Vagina (tissue), 2 donors: ENCODE measurements at regions not wholly inside any gene's neighbourhood (a gene's known extent, or its start where the extent isn't known, plus 50 kb on each side); places are given as distances from the start of the nearest gene placed in this dataset.

Experiments used
- DNase-seq, 2 donors: peaks; one replicate each; pipeline ENCODE4 v3.0.0-alpha.2; 2017; ENCODE audit errors: extremely low spot score in 2 of 2
- H3K27ac ChIP-seq: fragments of 200-600 bp; sonication (generic); one replicate; pipeline ENCODE4 v1.5.1; 2019
- H3K27me3 ChIP-seq: fragments of 200-600 bp; sonication (generic); one replicate; pipeline ENCODE4 v1.5.1; 2019
- H3K36me3 ChIP-seq, 2 donors: fragments of 200-600 bp; sonication (generic); one replicate each; pipeline ENCODE4 v1.5.1; 2017 to 2019
- H3K4me1 ChIP-seq: fragments of 200-600 bp; sonication (generic); one replicate; pipeline ENCODE4 v1.5.1; 2019
- H3K4me3 ChIP-seq, 2 donors: fragments of 200-600 bp; sonication (generic); 1 replicate in 1 of 2; 2 replicates in 1 of 2; pipeline ENCODE4 v1.5.1; 2016 to 2019
- H3K9me3 ChIP-seq: fragments of 200-600 bp; sonication (generic); one replicate; pipeline ENCODE4 v1.5.1; 2019
- CTCF ChIP-seq, 3 experiments: fragments of 450-650 bp in 2 of 3; fragments of 200-600 bp in 1 of 3; sonication (generic) in 1 of 3; IDR thresholded peaks; one replicate each; pipeline ENCODE4 v1.5.1; 2017 to 2019; ENCODE audit warnings: antibody characterized with exemption in 3 of 3, mild to moderate bottlenecking in 2 of 3, moderate library complexity in 2 of 3
- POLR2A ChIP-seq, 2 donors: fragments of 450-650 bp; IDR thresholded peaks; one replicate each; pipeline ENCODE4 v1.6.1; 2017; ENCODE audit warnings: antibody characterized with exemption in 2 of 2, mild to moderate bottlenecking in 2 of 2, moderate library complexity in 2 of 2
- POLR2AphosphoS5 ChIP-seq, 2 donors: sonication (generic); formaldehyde crosslinking; IDR thresholded peaks; one replicate each; pipeline ENCODE4 v1.9.0; 2017; ENCODE audit warnings: antibody characterized with exemption in 2 of 2, mild to moderate bottlenecking in 2 of 2, low read depth in 1 of 2; ENCODE audit not compliant: insufficient read depth in 1 of 2
- intact Hi-C: fragments of 100-400 bp; cut with DNase I; formaldehyde crosslinking; loops from one replicate; pipeline ENCODE4 v1.15.1; 2023

- H3K27ac ChIP-seq, result no peak overlapping the region
- no peaks in the 10 kb centered on the region for H3K27me3 ChIP-seq
- no peaks in the 10 kb centered on the region for H3K9me3 ChIP-seq
- no peak for DNase-seq
- intact Hi-C loops, result no loop called here
- H3K4me3 ChIP-seq, result no peak overlapping the region
- no peaks in the 10 kb centered on the region for H3K4me1 ChIP-seq
- H3K36me3 ChIP-seq, result no peaks in the 10 kb centered on the region
- no peak for TF ChIP-seq POLR2A (IDR thresholded peaks at IDR 0.05)
- TF ChIP-seq POLR2AphosphoS5 (IDR thresholded peaks at IDR 0.05; ENCODE audit: insufficient read depth in 1 of 2, low read depth in 1 of 2), result no peak
- TF ChIP-seq CTCF (IDR thresholded peaks at IDR 0.05), result no peak
These were observed 142.3 kb upstream of the CPNE8 start for GRCh38 chr12:39047539-39048262.

GRCh38 chr12:39044754-39045153, 139.4 kb upstream of the CPNE8 start:
- H3K36me3 ChIP-seq, result no peaks in the 10 kb centered on the region
- no peak for DNase-seq
- H3K4me3 ChIP-seq, result no peak overlapping the region
- no peaks in the 10 kb centered on the region for H3K9me3 ChIP-seq
- no peak overlapping the region for H3K27ac ChIP-seq
- no peaks in the 10 kb centered on the region for H3K4me1 ChIP-seq
- intact Hi-C loops, result no loop called here
- TF ChIP-seq CTCF (IDR thresholded peaks at IDR 0.05) (no peak), POLR2AphosphoS5 (IDR thresholded peaks at IDR 0.05; ENCODE audit: insufficient read depth in 1 of 2, low read depth in 1 of 2) (no peak), POLR2A (IDR thresholded peaks at IDR 0.05) (no peak)
- H3K27me3 ChIP-seq, result no peaks in the 10 kb centered on the region

- Histone ChIP-seq H3K36me3 (no peaks in the 10 kb centered on the region), H3K4me3 (no peak overlapping the region), H3K27ac (no peak overlapping the region), H3K27me3 (no peaks in the 10 kb centered on the region), H3K4me1 (no peaks in the 10 kb centered on the region), H3K9me3 (no peaks in the 10 kb centered on the region)
- intact Hi-C loops, result no loop called here
- TF ChIP-seq POLR2AphosphoS5 (IDR thresholded peaks at IDR 0.05; ENCODE audit: insufficient read depth in 1 of 2, low read depth in 1 of 2) (no peak), CTCF (IDR thresholded peaks at IDR 0.05) (no peak), POLR2A (IDR thresholded peaks at IDR 0.05) (no peak)
- DNase-seq, result no peak
These were observed 138.0 kb upstream of the CPNE8 start for GRCh38 chr12:39043424-39043822.

- Histone ChIP-seq H3K36me3 (no peaks in the 10 kb centered on the region), H3K9me3 (no peaks in the 10 kb centered on the region), H3K27me3 (no peaks in the 10 kb centered on the region), H3K4me3 (no peak overlapping the region), H3K27ac (no peak overlapping the region), H3K4me1 (no peaks in the 10 kb centered on the region)
- TF ChIP-seq CTCF (IDR thresholded peaks at IDR 0.05) (no peak), POLR2AphosphoS5 (IDR thresholded peaks at IDR 0.05; ENCODE audit: insufficient read depth in 1 of 2, low read depth in 1 of 2) (no peak), POLR2A (IDR thresholded peaks at IDR 0.05) (no peak)
- no peak for DNase-seq
- intact Hi-C loops, result no loop called here
These were observed 134.9 kb upstream of the CPNE8 start for GRCh38 chr12:39040275-39040674.

GRCh38 chr12:39037115-39037514, 131.7 kb upstream of the CPNE8 start:
- Histone ChIP-seq H3K4me3 (no peak overlapping the region), H3K27me3 (no peaks in the 10 kb centered on the region), H3K36me3 (no peaks in the 10 kb centered on the region), H3K4me1 (no peaks in the 10 kb centered on the region), H3K9me3 (no peaks in the 10 kb centered on the region), H3K27ac (no peak overlapping the region)
- no peak for TF ChIP-seq POLR2A (IDR thresholded peaks at IDR 0.05)
- no peak for TF ChIP-seq POLR2AphosphoS5 (IDR thresholded peaks at IDR 0.05; ENCODE audit: insufficient read depth in 1 of 2, low read depth in 1 of 2)
- TF ChIP-seq CTCF (IDR thresholded peaks at IDR 0.05), result no peak
- intact Hi-C loops, result no loop called here
- no peak for DNase-seq
